WTC11 (cell line): ENCODE measurements at regions not wholly inside any gene's neighbourhood (a gene's known extent, or its start where the extent isn't known, plus 50 kb on each side); places are given as distances from the start of the nearest gene placed in this dataset.

Source experiments
- ATAC-seq: fragments of 200-7000 bp; cut with Tn5 transposase; 2 replicates; pipeline ENCODE4 v1.10.0; 2021; ENCODE audit warnings: mild to moderate bottlenecking, moderate library complexity
- CTCF ChIA-PET: fragments of 300-600 bp; sonication (Branson Sonifier 250); formaldehyde crosslinking; loops from one replicate; lab custom pipeline; 2021; ENCODE audit warnings: antibody characterized with exemption; lab: Charles Lee
- POLR2A ChIA-PET: fragments of 350-600 bp; sonication (Branson Sonifier 250); formaldehyde crosslinking; loops from one replicate; lab custom pipeline; 2021; ENCODE audit warnings: antibody characterized with exemption; lab: Charles Lee
- DNase-seq: peaks from one replicate; pipeline ENCODE4 v3.0.0; 2021; ENCODE audit warnings: low spot score
- H3K27ac Mint-ChIP-seq: 2 replicates; pipeline ENCODE4 v1.8.0; 2021; ENCODE audit warnings: mixed read lengths
- H3K27me3 Mint-ChIP-seq: 2 replicates; pipeline ENCODE4 v1.8.0; 2021; ENCODE audit warnings: low read depth, mild to moderate bottlenecking, moderate library complexity, mixed read lengths
- H3K36me3 Mint-ChIP-seq: 2 replicates; pipeline ENCODE4 v1.8.0; 2021; ENCODE audit warnings: mixed read lengths
- H3K4me1 Mint-ChIP-seq: 2 replicates; pipeline ENCODE4 v1.8.0; 2022; ENCODE audit warnings: mixed read lengths
- H3K4me3 Mint-ChIP-seq: 2 replicates; pipeline ENCODE4 v1.8.0; 2021; ENCODE audit warnings: mild to moderate bottlenecking, moderate library complexity, mixed read lengths
- H3K9me3 Mint-ChIP-seq: 2 replicates; pipeline ENCODE4 v1.8.0; 2021; ENCODE audit warnings: mixed read lengths
- CBFB ChIP-seq: sonication (generic); formaldehyde crosslinking; IDR thresholded peaks from 2 replicates; pipeline ENCODE4 v1.8.1; 2022; ENCODE audit warnings: mild to moderate bottlenecking, low read depth, missing genetic modification reagents
- CREM ChIP-seq: sonication (generic); formaldehyde crosslinking; IDR thresholded peaks from 2 replicates; pipeline ENCODE4 v1.8.1; 2022; ENCODE audit warnings: mild to moderate bottlenecking, missing genetic modification reagents, moderate library complexity
- CTCF ChIP-seq: fragments of 200-600 bp; IDR thresholded peaks from 2 replicates; pipeline ENCODE4 v1.8.0; 2022; ENCODE audit warnings: antibody characterized with exemption
- ETV6 ChIP-seq: sonication (generic); formaldehyde crosslinking; IDR thresholded peaks from 2 replicates; pipeline ENCODE4 v1.8.1; 2022; ENCODE audit warnings: mild to moderate bottlenecking, missing genetic modification reagents
- FOXK1 ChIP-seq: sonication (generic); formaldehyde crosslinking; IDR thresholded peaks from 2 replicates; pipeline ENCODE4 v1.8.0; 2022; ENCODE audit warnings: mild to moderate bottlenecking, moderate library complexity, missing genetic modification reagents
- IRF2 ChIP-seq: sonication (generic); formaldehyde crosslinking; IDR thresholded peaks from 2 replicates; pipeline ENCODE4 v1.8.0; 2022; ENCODE audit warnings: low read depth, missing genetic modification reagents, borderline replicate concordance
- JAZF1 ChIP-seq: fragments of 250-450 bp; sonication (Bioruptor Pico); IDR thresholded peaks from 2 replicates; pipeline ENCODE4 v1.9.0; 2021; ENCODE audit warnings: moderate library complexity, mild to moderate bottlenecking, inconsistent platforms
- JUN ChIP-seq: sonication (generic); formaldehyde crosslinking; IDR thresholded peaks from 2 replicates; pipeline ENCODE4 v1.8.0; 2023; ENCODE audit warnings: mild to moderate bottlenecking, missing genetic modification reagents
- NR2C2 ChIP-seq: sonication (generic); formaldehyde crosslinking; IDR thresholded peaks from 2 replicates; pipeline ENCODE4 v1.8.0; 2022; ENCODE audit warnings: mild to moderate bottlenecking, missing genetic modification reagents
- OVOL2 ChIP-seq: fragments of 250-450 bp; sonication (Bioruptor Pico); IDR thresholded peaks from 2 replicates; pipeline ENCODE4 v1.9.0; 2021; ENCODE audit warnings: mild to moderate bottlenecking, borderline replicate concordance
- RELA ChIP-seq: sonication (generic); formaldehyde crosslinking; IDR thresholded peaks from 2 replicates; pipeline ENCODE4 v1.8.1; 2022; ENCODE audit warnings: missing genetic modification reagents, mild to moderate bottlenecking, borderline replicate concordance
- RORB ChIP-seq: fragments of 250-450 bp; sonication (Bioruptor Pico); IDR thresholded peaks from 2 replicates; pipeline ENCODE4 v1.9.0; 2021; ENCODE audit warnings: mild to moderate bottlenecking
- TCF7 ChIP-seq: sonication (generic); formaldehyde crosslinking; IDR thresholded peaks from 2 replicates; pipeline ENCODE4 v1.8.0; 2022; ENCODE audit warnings: mild to moderate bottlenecking, low read depth, missing genetic modification reagents, moderate library complexity
- TEAD1 ChIP-seq: sonication (generic); formaldehyde crosslinking; IDR thresholded peaks from 2 replicates; pipeline ENCODE4 v1.8.0; 2022; ENCODE audit warnings: mild to moderate bottlenecking, missing genetic modification reagents
- TEAD4 ChIP-seq: sonication (generic); formaldehyde crosslinking; IDR thresholded peaks from 2 replicates; pipeline ENCODE4 v1.8.0; 2022; ENCODE audit warnings: mild to moderate bottlenecking, missing genetic modification reagents
- ZNF219 ChIP-seq: sonication (generic); formaldehyde crosslinking; IDR thresholded peaks from 2 replicates; pipeline ENCODE4 v1.8.0; 2023; ENCODE audit warnings: missing genetic modification reagents, mild to moderate bottlenecking, borderline replicate concordance
- ZNF317 ChIP-seq: sonication (generic); formaldehyde crosslinking; IDR thresholded peaks from 2 replicates; pipeline ENCODE4 v1.8.1; 2023; ENCODE audit warnings: low read depth, mild to moderate bottlenecking, moderate library complexity, missing genetic modification reagents, borderline replicate concordance
- TF ChIP-seq, protein P1 (sequence below): fragments of 250-450 bp; sonication (Bioruptor Pico); IDR thresholded peaks from 2 replicates; pipeline ENCODE4 v1.9.0; 2021; ENCODE audit warnings: mild to moderate bottlenecking
- TF ChIP-seq, protein P2 (sequence below): sonication (generic); formaldehyde crosslinking; conservative IDR thresholded peaks from 2 replicates; pipeline ENCODE4 v1.8.1; 2023; ENCODE audit warnings: mild to moderate bottlenecking, low read depth, missing genetic modification reagents, moderate library complexity
- TF ChIP-seq, protein P3 (sequence below): fragments of 250-450 bp; sonication (Bioruptor Pico); conservative IDR thresholded peaks from 2 replicates; pipeline ENCODE4 v1.9.0; 2021; ENCODE audit warnings: mild to moderate bottlenecking

- peaks cover 10% of the 10 kb centered on the region for H3K9me3 Mint-ChIP-seq
- H3K4me3 Mint-ChIP-seq: no peak overlapping the region
- CTCF ChIA-PET: interaction anchor here (0.6 to 2.3 kb wide), 3 partner anchors 65 to 198 kb away, joined by 3 to 9 read pairs (median 6); no protein-coding TSS in a partner anchor
- DNase-seq (no peak), ATAC-seq (no peak)
- POLR2A ChIA-PET: no interaction called here
- no peak overlapping the region for H3K27ac Mint-ChIP-seq
- TF ChIP-seq JAZF1 (CRISPR knock-in tag) (no peak), ETV6 (CRISPR knock-in tag) (no peak), RELA (CRISPR knock-in tag) (no peak), RORB (CRISPR knock-in tag) (no peak), NR2C2 (no peak), IRF2 (CRISPR knock-in tag) (no peak), OVOL2 (CRISPR knock-in tag) (no peak), TCF7 (CRISPR knock-in tag) (no peak), TEAD1 (CRISPR knock-in tag) (no peak), CREM (CRISPR knock-in tag) (no peak), CTCF (no peak), CBFB (no peak), JUN (CRISPR knock-in tag) (no peak), FOXK1 (CRISPR knock-in tag) (no peak), ZNF219 (no peak), ZNF317 (CRISPR knock-in tag) (no peak), TEAD4 (CRISPR knock-in tag) (no peak)
- TF ChIP-seq, protein P1, sequence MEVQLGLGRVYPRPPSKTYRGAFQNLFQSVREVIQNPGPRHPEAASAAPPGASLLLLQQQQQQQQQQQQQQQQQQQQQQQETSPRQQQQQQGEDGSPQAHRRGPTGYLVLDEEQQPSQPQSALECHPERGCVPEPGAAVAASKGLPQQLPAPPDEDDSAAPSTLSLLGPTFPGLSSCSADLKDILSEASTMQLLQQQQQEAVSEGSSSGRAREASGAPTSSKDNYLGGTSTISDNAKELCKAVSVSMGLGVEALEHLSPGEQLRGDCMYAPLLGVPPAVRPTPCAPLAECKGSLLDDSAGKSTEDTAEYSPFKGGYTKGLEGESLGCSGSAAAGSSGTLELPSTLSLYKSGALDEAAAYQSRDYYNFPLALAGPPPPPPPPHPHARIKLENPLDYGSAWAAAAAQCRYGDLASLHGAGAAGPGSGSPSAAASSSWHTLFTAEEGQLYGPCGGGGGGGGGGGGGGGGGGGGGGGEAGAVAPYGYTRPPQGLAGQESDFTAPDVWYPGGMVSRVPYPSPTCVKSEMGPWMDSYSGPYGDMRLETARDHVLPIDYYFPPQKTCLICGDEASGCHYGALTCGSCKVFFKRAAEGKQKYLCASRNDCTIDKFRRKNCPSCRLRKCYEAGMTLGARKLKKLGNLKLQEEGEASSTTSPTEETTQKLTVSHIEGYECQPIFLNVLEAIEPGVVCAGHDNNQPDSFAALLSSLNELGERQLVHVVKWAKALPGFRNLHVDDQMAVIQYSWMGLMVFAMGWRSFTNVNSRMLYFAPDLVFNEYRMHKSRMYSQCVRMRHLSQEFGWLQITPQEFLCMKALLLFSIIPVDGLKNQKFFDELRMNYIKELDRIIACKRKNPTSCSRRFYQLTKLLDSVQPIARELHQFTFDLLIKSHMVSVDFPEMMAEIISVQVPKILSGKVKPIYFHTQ (CRISPR knock-in tag): no peak
- TF ChIP-seq, protein P2, sequence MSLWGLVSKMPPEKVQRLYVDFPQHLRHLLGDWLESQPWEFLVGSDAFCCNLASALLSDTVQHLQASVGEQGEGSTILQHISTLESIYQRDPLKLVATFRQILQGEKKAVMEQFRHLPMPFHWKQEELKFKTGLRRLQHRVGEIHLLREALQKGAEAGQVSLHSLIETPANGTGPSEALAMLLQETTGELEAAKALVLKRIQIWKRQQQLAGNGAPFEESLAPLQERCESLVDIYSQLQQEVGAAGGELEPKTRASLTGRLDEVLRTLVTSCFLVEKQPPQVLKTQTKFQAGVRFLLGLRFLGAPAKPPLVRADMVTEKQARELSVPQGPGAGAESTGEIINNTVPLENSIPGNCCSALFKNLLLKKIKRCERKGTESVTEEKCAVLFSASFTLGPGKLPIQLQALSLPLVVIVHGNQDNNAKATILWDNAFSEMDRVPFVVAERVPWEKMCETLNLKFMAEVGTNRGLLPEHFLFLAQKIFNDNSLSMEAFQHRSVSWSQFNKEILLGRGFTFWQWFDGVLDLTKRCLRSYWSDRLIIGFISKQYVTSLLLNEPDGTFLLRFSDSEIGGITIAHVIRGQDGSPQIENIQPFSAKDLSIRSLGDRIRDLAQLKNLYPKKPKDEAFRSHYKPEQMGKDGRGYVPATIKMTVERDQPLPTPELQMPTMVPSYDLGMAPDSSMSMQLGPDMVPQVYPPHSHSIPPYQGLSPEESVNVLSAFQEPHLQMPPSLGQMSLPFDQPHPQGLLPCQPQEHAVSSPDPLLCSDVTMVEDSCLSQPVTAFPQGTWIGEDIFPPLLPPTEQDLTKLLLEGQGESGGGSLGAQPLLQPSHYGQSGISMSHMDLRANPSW: no peak
- TF ChIP-seq, protein P3, sequence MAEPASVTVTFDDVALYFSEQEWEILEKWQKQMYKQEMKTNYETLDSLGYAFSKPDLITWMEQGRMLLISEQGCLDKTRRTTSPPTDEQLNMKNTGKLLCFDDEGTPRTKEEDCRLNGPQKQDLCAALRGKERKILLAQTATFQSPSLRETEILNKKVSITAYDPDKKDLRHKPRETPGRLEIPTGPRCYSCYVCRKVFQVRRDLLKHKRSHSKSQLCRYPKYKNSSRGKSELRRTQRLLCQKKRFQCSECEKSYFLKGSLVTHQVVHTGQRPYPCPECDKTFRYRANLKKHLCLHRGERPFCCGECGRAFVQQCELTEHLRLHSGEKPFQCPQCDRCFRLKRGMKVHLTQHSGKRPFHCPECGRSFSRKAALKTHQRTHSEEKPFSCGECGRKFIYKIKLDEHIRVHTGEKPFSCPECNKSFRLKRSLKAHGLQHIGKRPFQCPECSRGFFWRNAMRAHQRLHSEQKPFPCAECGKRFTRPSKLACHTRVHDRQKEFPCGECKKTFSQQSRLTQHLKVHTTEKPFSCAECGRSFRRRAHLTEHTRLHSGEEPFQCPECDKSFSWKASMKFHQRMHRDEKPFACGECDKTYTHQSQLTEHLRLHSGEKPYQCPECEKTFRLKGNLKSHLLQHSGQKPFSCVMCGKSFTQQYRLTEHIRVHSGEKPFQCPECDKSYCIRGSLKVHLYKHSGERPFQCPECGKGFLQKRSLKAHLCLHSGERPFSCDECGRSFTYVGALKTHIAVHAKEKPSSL (CRISPR knock-in tag): no peak
- H3K36me3 Mint-ChIP-seq: no peaks in the 10 kb centered on the region
- no peaks in the 10 kb centered on the region for H3K4me1 Mint-ChIP-seq
- no peaks in the 10 kb centered on the region for H3K27me3 Mint-ChIP-seq
These were observed 65.9 kb upstream of the HPCAL1 start for GRCh38 chr2:10236571-10237391.
